Neutrophil (primary cell): ENCODE measurements at regions not wholly inside any gene's neighbourhood (a gene's known extent, or its start where the extent isn't known, plus 50 kb on each side); places are given as distances from the start of the nearest gene placed in this dataset.

ENCODE experiments used
- H3K27ac ChIP-seq: fragments of 200-600 bp; sonication (generic); 2 replicates; pipeline ENCODE4 v1.5.1; 2016; ENCODE audit warnings: mild to moderate bottlenecking, moderate library complexity
- H3K27me3 ChIP-seq: fragments of 200-600 bp; sonication (generic); 2 replicates; pipeline ENCODE4 v1.6.0; 2016; ENCODE audit warnings: mild to moderate bottlenecking
- H3K36me3 ChIP-seq: fragments of 200-600 bp; sonication (generic); 2 replicates; pipeline ENCODE4 v1.5.1; 2017
- H3K4me1 ChIP-seq, 2 experiments: fragments of 200-600 bp in 1 of 2; sonication (generic) in 1 of 2; 1 replicate in 1 of 2; 2 replicates in 1 of 2; pipeline versions ENCODE4 v1.5.1 to v1.6.1; 2013 to 2016; ENCODE audit warnings: low read depth in 1 of 2, low read length in 1 of 2, mild to moderate bottlenecking in 1 of 2, moderate library complexity in 1 of 2; ENCODE audit not compliant: control insufficient read depth in 1 of 2, insufficient read depth in 1 of 2
- H3K4me3 ChIP-seq, 2 experiments: fragments of 200-600 bp in 1 of 2; sonication (generic) in 1 of 2; 1 replicate in 1 of 2; 2 replicates in 1 of 2; pipeline ENCODE4 v1.5.1; 2013 to 2016; ENCODE audit warnings: low read depth in 1 of 2, low read length in 1 of 2, mild to moderate bottlenecking in 1 of 2, moderate library complexity in 1 of 2
- H3K9me3 ChIP-seq: fragments of 200-600 bp; sonication (generic); 2 replicates; pipeline ENCODE4 v1.5.1; 2016
- CTCF ChIP-seq: fragments of 200-600 bp; sonication (generic); IDR thresholded peaks from 2 replicates; pipeline ENCODE4 v1.5.1; 2016; ENCODE audit warnings: antibody characterized with exemption

- H3K9me3 ChIP-seq, result no peaks in the 10 kb centered on the region
- H3K4me3 ChIP-seq, result no peak overlapping the region
- H3K4me1 ChIP-seq, result no peaks in the 10 kb centered on the region
- no peak overlapping the region for H3K27ac ChIP-seq
- no peaks in the 10 kb centered on the region for H3K36me3 ChIP-seq
- H3K27me3 ChIP-seq, result no peaks in the 10 kb centered on the region
- TF ChIP-seq CTCF, result no peak
Measured at GRCh38 chr18:7333025-7333562, 102.2 kb downstream of the LRRC30 start.

GRCh38 chr18:7334973-7335568 is 104.2 kb downstream of the LRRC30 start:
- H3K27ac ChIP-seq, result no peak overlapping the region
- H3K4me1 ChIP-seq, result no peaks in the 10 kb centered on the region
- TF ChIP-seq CTCF, result no peak
- H3K36me3 ChIP-seq, result no peaks in the 10 kb centered on the region
- no peak overlapping the region for H3K4me3 ChIP-seq
- no peaks in the 10 kb centered on the region for H3K9me3 ChIP-seq
- H3K27me3 ChIP-seq, result no peaks in the 10 kb centered on the region

- Histone ChIP-seq H3K36me3 (no peaks in the 10 kb centered on the region), H3K9me3 (no peaks in the 10 kb centered on the region), H3K27me3 (no peaks in the 10 kb centered on the region), H3K4me1 (no peaks in the 10 kb centered on the region), H3K4me3 (no peak overlapping the region), H3K27ac (no peak overlapping the region)
- no peak for TF ChIP-seq CTCF
Measured at GRCh38 chr18:7336623-7337022, 105.7 kb downstream of the LRRC30 start.

GRCh38 chr18:7338846-7339245 is 108.0 kb downstream of the LRRC30 start:
- Histone ChIP-seq H3K4me3 (no peak overlapping the region), H3K9me3 (no peaks in the 10 kb centered on the region), H3K36me3 (no peaks in the 10 kb centered on the region), H3K4me1 (no peaks in the 10 kb centered on the region), H3K27me3 (no peaks in the 10 kb centered on the region), H3K27ac (no peak overlapping the region)
- TF ChIP-seq CTCF, result no peak

GRCh38 chr18:7341581-7342337 is 110.9 kb downstream of the LRRC30 start:
- no peak overlapping the region for H3K27ac ChIP-seq
- no peaks in the 10 kb centered on the region for H3K9me3 ChIP-seq
- TF ChIP-seq CTCF, result no peak

More at GRCh38 chr18:7341581-7342337, 110.9 kb downstream of the LRRC30 start:
- Histone ChIP-seq H3K4me3 (no peak overlapping the region), H3K27me3 (no peaks in the 10 kb centered on the region), H3K36me3 (no peaks in the 10 kb centered on the region), H3K4me1 (no peaks in the 10 kb centered on the region)
